Ishikawa (cell line): ENCODE measurements at regions not wholly inside any gene's neighbourhood (a gene's known extent, or its start where the extent isn't known, plus 50 kb on each side); places are given as distances from the start of the nearest gene placed in this dataset.

ENCODE experiments used
- CEBPB ChIP-seq: IDR thresholded peaks from 2 replicates; pipeline ENCODE4 v1.6.1; 2012
- CREB1 ChIP-seq: IDR thresholded peaks from 2 replicates; pipeline ENCODE4 v1.6.1; 2012; ENCODE audit warnings: low read depth
- EGR1 ChIP-seq: IDR thresholded peaks from 2 replicates; pipeline ENCODE4 v1.6.1; 2012
- EP300 ChIP-seq: IDR thresholded peaks from 2 replicates; pipeline ENCODE4 v1.6.1; 2012; ENCODE audit warnings: borderline replicate concordance
- FOXM1 ChIP-seq: IDR thresholded peaks from 2 replicates; pipeline ENCODE4 v1.6.1; 2012; ENCODE audit warnings: low read depth, borderline replicate concordance
- MAX ChIP-seq: IDR thresholded peaks from 2 replicates; pipeline ENCODE4 v1.6.1; 2012
- NFIC ChIP-seq: IDR thresholded peaks from 2 replicates; pipeline ENCODE4 v1.6.1; 2012
- RAD21 ChIP-seq: IDR thresholded peaks from 2 replicates; pipeline ENCODE4 v1.6.1; 2012; ENCODE audit warnings: low read depth
- REST ChIP-seq: IDR thresholded peaks from 2 replicates; pipeline ENCODE4 v1.6.1; 2012; ENCODE audit warnings: low read depth, mild to moderate bottlenecking
- TAF1 ChIP-seq: IDR thresholded peaks from 2 replicates; pipeline ENCODE4 v1.6.1; 2012; ENCODE audit warnings: low read depth, mild to moderate bottlenecking
- TCF12 ChIP-seq: IDR thresholded peaks from 2 replicates; pipeline ENCODE4 v1.6.1; 2012; ENCODE audit warnings: low read depth
- TEAD4 ChIP-seq: IDR thresholded peaks from 2 replicates; pipeline ENCODE4 v1.6.1; 2012
- USF1 ChIP-seq: IDR thresholded peaks from 2 replicates; pipeline ENCODE4 v1.6.1; 2012
- YY1 ChIP-seq: IDR thresholded peaks from 2 replicates; pipeline ENCODE4 v1.6.1; 2012; ENCODE audit warnings: low read depth
- ZBTB7A ChIP-seq: IDR thresholded peaks from 2 replicates; pipeline ENCODE4 v1.6.1; 2012; ENCODE audit warnings: low read depth

GRCh38 chr19:30733826-30734550 lies 361.8 kb downstream of the ZNF536 start:
- no peak for TF ChIP-seq YY1
- no peak for TF ChIP-seq RAD21
- no peak for TF ChIP-seq CEBPB
- TF ChIP-seq EGR1: no peak
- TF ChIP-seq TEAD4: no peak
- TF ChIP-seq TAF1: no peak
- TF ChIP-seq USF1: no peak
- no peak for TF ChIP-seq REST

- TF ChIP-seq YY1 (no peak), TCF12 (no peak), ZBTB7A (no peak), USF1 (no peak), CREB1 (no peak), FOXM1 (no peak), RAD21 (no peak), TEAD4 (no peak), TAF1 (no peak), EP300 (no peak), MAX (no peak), EGR1 (no peak), REST (no peak), NFIC (no peak), CEBPB (no peak)
These were observed 359.4 kb downstream of the ZNF536 start for GRCh38 chr19:30731591-30731990.

- TF ChIP-seq EGR1 (no peak), YY1 (no peak), MAX (no peak), FOXM1 (no peak), USF1 (no peak), TEAD4 (no peak)
These were observed 357.3 kb downstream of the ZNF536 start for GRCh38 chr19:30729451-30729850.

GRCh38 chr19:30722761-30723160 lies 350.6 kb downstream of the ZNF536 start:
- no peak for TF ChIP-seq RAD21
- TF ChIP-seq EGR1: no peak
- no peak for TF ChIP-seq TCF12
- no peak for TF ChIP-seq TEAD4
- TF ChIP-seq MAX: no peak
- TF ChIP-seq YY1: no peak
- TF ChIP-seq EP300: no peak
- no peak for TF ChIP-seq CEBPB
- TF ChIP-seq FOXM1: no peak
- TF ChIP-seq USF1: no peak
- no peak for TF ChIP-seq CREB1
- no peak for TF ChIP-seq REST
- TF ChIP-seq NFIC: no peak
- no peak for TF ChIP-seq ZBTB7A
